ENCODE measurements at regions not wholly inside any gene's neighbourhood (a gene's known extent, or its start where the extent isn't known, plus 50 kb on each side); places are given as distances from the start of the nearest gene placed in this dataset.

GRCh38 chr21:19899645-19900044, 1098.6 kb upstream of the NCAM2 start:
- no peak for DNase-seq

- DNase-seq, result no peak
Measured at GRCh38 chr21:19900149-19900548, 1098.1 kb upstream of the NCAM2 start.

- DNase-seq, result no peak
Measured at GRCh38 chr21:19908390-19908789, 1089.8 kb upstream of the NCAM2 start.

GRCh38 chr21:19914028-19914427, 1084.2 kb upstream of the NCAM2 start:
- DNase-seq, result no peak

GRCh38 chr21:19921211-19921610, 1077.0 kb upstream of the NCAM2 start:
- no peak for DNase-seq

GRCh38 chr21:19922122-19922521, 1076.1 kb upstream of the NCAM2 start:
- DNase-seq, result no peak

GRCh38 chr21:19935467-19935866, 1062.7 kb upstream of the NCAM2 start:
- DNase-seq, result no peak

- no peak for DNase-seq
Measured at GRCh38 chr21:19937619-19938018, 1060.6 kb upstream of the NCAM2 start.

- DNase-seq, result no peak
Measured at GRCh38 chr21:19941626-19942025, 1056.6 kb upstream of the NCAM2 start.

GRCh38 chr21:19950347-19950746, 1047.9 kb upstream of the NCAM2 start:
- DNase-seq, result no peak

GRCh38 chr21:19969156-19969555, 1029.1 kb upstream of the NCAM2 start:
- DNase-seq, result no peak

GRCh38 chr21:19981938-19982337, 1016.3 kb upstream of the NCAM2 start:
- no peak for DNase-seq

- DNase-seq, result no peak
Measured at GRCh38 chr21:19986396-19986795, 1011.8 kb upstream of the NCAM2 start.

- no peak for DNase-seq
Measured at GRCh38 chr21:19987671-19988070, 1010.5 kb upstream of the NCAM2 start.

GRCh38 chr21:19992540-19992939, 1005.7 kb upstream of the NCAM2 start:
- no peak for DNase-seq

GRCh38 chr21:19993268-19993667, 1004.9 kb upstream of the NCAM2 start:
- no peak for DNase-seq

- DNase-seq, result no peak
Measured at GRCh38 chr21:19995253-19995652, 1003.0 kb upstream of the NCAM2 start.

GRCh38 chr21:19998453-19998852, 999.8 kb upstream of the NCAM2 start:
- DNase-seq, result no peak

- no peak for DNase-seq
Measured at GRCh38 chr21:19999369-20000272, 998.6 kb upstream of the NCAM2 start.

GRCh38 chr21:20004367-20004766, 993.8 kb upstream of the NCAM2 start:
- no peak for DNase-seq

- DNase-seq, result no peak
Measured at GRCh38 chr21:20010691-20011200, 987.5 kb upstream of the NCAM2 start.

- no peak for DNase-seq
Measured at GRCh38 chr21:20013851-20014250, 984.4 kb upstream of the NCAM2 start.

GRCh38 chr21:20016435-20017005, 981.7 kb upstream of the NCAM2 start:
- DNase-seq, result no peak

GRCh38 chr21:20020026-20020425, 978.2 kb upstream of the NCAM2 start:
- DNase-seq, result no peak

All from stimulated activated CD4-positive, alpha-beta T cell treated with anti-CD3 and anti-CD28 coated beads, Interleukin-4, amount 100 ng/mL, for 4 hours (primary cell).